HG03520 (cell line): ENCODE measurements at regions not wholly inside any gene's neighbourhood (a gene's known extent, or its start where the extent isn't known, plus 50 kb on each side); places are given as distances from the start of the nearest gene placed in this dataset.

Experiments
- ATAC-seq: cut with Tn5 transposase; IDR thresholded peaks from one replicate; pipeline ENCODE4 v1.9.1; 2021; ENCODE audit warnings: mild to moderate bottlenecking, moderate library complexity; ENCODE audit not compliant: unreplicated experiment

- ATAC-seq, result no peak
Measured at GRCh38 chr6:111957623-111958315, 84.5 kb upstream of the FYN start.

- no peak for ATAC-seq
Measured at GRCh38 chr6:111958534-111958933, 85.3 kb upstream of the FYN start.

GRCh38 chr6:111959766-111960165 lies 86.5 kb upstream of the FYN start:
- ATAC-seq, result no peak

- ATAC-seq, result no peak
Measured at GRCh38 chr6:111967131-111967530, 86.8 kb upstream of the CCN6 start.

GRCh38 chr6:111970426-111970825 lies 83.5 kb upstream of the CCN6 start:
- no peak for ATAC-seq

GRCh38 chr6:111971181-111971841 lies 82.6 kb upstream of the CCN6 start:
- ATAC-seq, result no peak

- ATAC-seq, result no peak
Measured at GRCh38 chr6:111971866-111972532, 81.9 kb upstream of the CCN6 start.

- no peak for ATAC-seq
Measured at GRCh38 chr6:111972745-111973117, 81.2 kb upstream of the CCN6 start.

- no peak for ATAC-seq
Measured at GRCh38 chr6:111973118-111973761, 80.7 kb upstream of the CCN6 start.

- no peak for ATAC-seq
Measured at GRCh38 chr6:111973927-111974639, 79.8 kb upstream of the CCN6 start.

- ATAC-seq, result no peak
Measured at GRCh38 chr6:111975466-111975865, 78.4 kb upstream of the CCN6 start.

- no peak for ATAC-seq
Measured at GRCh38 chr6:111976139-111976538, 77.8 kb upstream of the CCN6 start.

GRCh38 chr6:111978532-111979149 lies 75.3 kb upstream of the CCN6 start:
- ATAC-seq, result no peak

GRCh38 chr6:111979633-111980032 lies 74.3 kb upstream of the CCN6 start:
- no peak for ATAC-seq

GRCh38 chr6:111980143-111980542 lies 73.8 kb upstream of the CCN6 start:
- no peak for ATAC-seq

- no peak for ATAC-seq
Measured at GRCh38 chr6:111980971-111981840, 72.7 kb upstream of the CCN6 start.

GRCh38 chr6:111982681-111983080 lies 71.2 kb upstream of the CCN6 start:
- ATAC-seq, result no peak

GRCh38 chr6:111983193-111983592 lies 70.7 kb upstream of the CCN6 start:
- no peak for ATAC-seq

- no peak for ATAC-seq
Measured at GRCh38 chr6:111984081-111984480, 69.8 kb upstream of the CCN6 start.
